GM19023 (cell line): ENCODE measurements at regions not wholly inside any gene's neighbourhood (a gene's known extent, or its start where the extent isn't known, plus 50 kb on each side); places are given as distances from the start of the nearest gene placed in this dataset.

ENCODE experiments used
- ATAC-seq: cut with Tn5 transposase; IDR thresholded peaks from one replicate; pipeline ENCODE4 v1.9.1; 2021; ENCODE audit warnings: mild to moderate bottlenecking, moderate library complexity; ENCODE audit not compliant: unreplicated experiment

- no peak for ATAC-seq
These were observed 85.6 kb downstream of the C5orf15 start for GRCh38 chr5:133882846-133883245.

GRCh38 chr5:133882389-133882695 lies 86.1 kb downstream of the C5orf15 start:
- ATAC-seq, result no peak

GRCh38 chr5:133881576-133882388 lies 86.6 kb downstream of the C5orf15 start:
- no peak for ATAC-seq

GRCh38 chr5:133878236-133878555 lies 90.2 kb downstream of the C5orf15 start:
- no peak for ATAC-seq

- no peak for ATAC-seq
These were observed 90.8 kb downstream of the C5orf15 start for GRCh38 chr5:133877351-133878235.

GRCh38 chr5:133876266-133876665 lies 92.2 kb downstream of the C5orf15 start:
- ATAC-seq, result no peak

- ATAC-seq, result no peak
These were observed 93.2 kb downstream of the C5orf15 start for GRCh38 chr5:133875179-133875578.

GRCh38 chr5:133873449-133873848 lies 95.0 kb downstream of the C5orf15 start:
- ATAC-seq, result no peak

GRCh38 chr5:133870661-133871060 lies 97.8 kb downstream of the C5orf15 start:
- no peak for ATAC-seq

- ATAC-seq, result no peak
These were observed 98.7 kb downstream of the C5orf15 start for GRCh38 chr5:133869519-133870335.

GRCh38 chr5:133868946-133869518 lies 99.4 kb downstream of the C5orf15 start:
- no peak for ATAC-seq

GRCh38 chr5:133867851-133868545 lies 100.4 kb downstream of the C5orf15 start:
- ATAC-seq, result no peak

GRCh38 chr5:133867341-133867740 lies 101.1 kb downstream of the C5orf15 start:
- ATAC-seq, result no peak

- ATAC-seq, result no peak
These were observed 101.6 kb downstream of the C5orf15 start for GRCh38 chr5:133866903-133867245.

- ATAC-seq, result no peak
These were observed 102.1 kb downstream of the C5orf15 start for GRCh38 chr5:133866160-133866902.

GRCh38 chr5:133865113-133865512 lies 103.3 kb downstream of the C5orf15 start:
- ATAC-seq, result no peak

GRCh38 chr5:133864711-133865110 lies 103.7 kb downstream of the C5orf15 start:
- ATAC-seq, result no peak

- ATAC-seq, result no peak
These were observed 104.4 kb downstream of the C5orf15 start for GRCh38 chr5:133863857-133864585.

- ATAC-seq, result no peak
These were observed 107.2 kb downstream of the C5orf15 start for GRCh38 chr5:133861161-133861737.
